GM12865 (cell line): ENCODE measurements at regions not wholly inside any gene's neighbourhood (a gene's known extent, or its start where the extent isn't known, plus 50 kb on each side); places are given as distances from the start of the nearest gene placed in this dataset.

Experiments used
- DNase-seq: peaks from one replicate; pipeline ENCODE4 v3.0.0; 2010; ENCODE audit warnings: low read depth
- H3K4me3 ChIP-seq: 2 replicates; pipeline ENCODE4 v1.5.1; 2011; ENCODE audit warnings: mild to moderate bottlenecking, low read depth, low read length, control low read depth
- TF ChIP-seq, protein P1 (sequence below): IDR thresholded peaks from 2 replicates; pipeline ENCODE4 v1.5.1; 2011; ENCODE audit warnings: low read length, control low read depth, low read depth, inconsistent platforms; ENCODE audit not compliant: insufficient read depth; ENCODE audit errors: missing control alignments

GRCh38 chr6:66740346-66740745 lies 1033.3 kb upstream of the EYS start:
- no peak for DNase-seq
- TF ChIP-seq, protein P1, sequence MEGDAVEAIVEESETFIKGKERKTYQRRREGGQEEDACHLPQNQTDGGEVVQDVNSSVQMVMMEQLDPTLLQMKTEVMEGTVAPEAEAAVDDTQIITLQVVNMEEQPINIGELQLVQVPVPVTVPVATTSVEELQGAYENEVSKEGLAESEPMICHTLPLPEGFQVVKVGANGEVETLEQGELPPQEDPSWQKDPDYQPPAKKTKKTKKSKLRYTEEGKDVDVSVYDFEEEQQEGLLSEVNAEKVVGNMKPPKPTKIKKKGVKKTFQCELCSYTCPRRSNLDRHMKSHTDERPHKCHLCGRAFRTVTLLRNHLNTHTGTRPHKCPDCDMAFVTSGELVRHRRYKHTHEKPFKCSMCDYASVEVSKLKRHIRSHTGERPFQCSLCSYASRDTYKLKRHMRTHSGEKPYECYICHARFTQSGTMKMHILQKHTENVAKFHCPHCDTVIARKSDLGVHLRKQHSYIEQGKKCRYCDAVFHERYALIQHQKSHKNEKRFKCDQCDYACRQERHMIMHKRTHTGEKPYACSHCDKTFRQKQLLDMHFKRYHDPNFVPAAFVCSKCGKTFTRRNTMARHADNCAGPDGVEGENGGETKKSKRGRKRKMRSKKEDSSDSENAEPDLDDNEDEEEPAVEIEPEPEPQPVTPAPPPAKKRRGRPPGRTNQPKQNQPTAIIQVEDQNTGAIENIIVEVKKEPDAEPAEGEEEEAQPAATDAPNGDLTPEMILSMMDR, result no peak
- H3K4me3 ChIP-seq, result no peak overlapping the region

DNA sequence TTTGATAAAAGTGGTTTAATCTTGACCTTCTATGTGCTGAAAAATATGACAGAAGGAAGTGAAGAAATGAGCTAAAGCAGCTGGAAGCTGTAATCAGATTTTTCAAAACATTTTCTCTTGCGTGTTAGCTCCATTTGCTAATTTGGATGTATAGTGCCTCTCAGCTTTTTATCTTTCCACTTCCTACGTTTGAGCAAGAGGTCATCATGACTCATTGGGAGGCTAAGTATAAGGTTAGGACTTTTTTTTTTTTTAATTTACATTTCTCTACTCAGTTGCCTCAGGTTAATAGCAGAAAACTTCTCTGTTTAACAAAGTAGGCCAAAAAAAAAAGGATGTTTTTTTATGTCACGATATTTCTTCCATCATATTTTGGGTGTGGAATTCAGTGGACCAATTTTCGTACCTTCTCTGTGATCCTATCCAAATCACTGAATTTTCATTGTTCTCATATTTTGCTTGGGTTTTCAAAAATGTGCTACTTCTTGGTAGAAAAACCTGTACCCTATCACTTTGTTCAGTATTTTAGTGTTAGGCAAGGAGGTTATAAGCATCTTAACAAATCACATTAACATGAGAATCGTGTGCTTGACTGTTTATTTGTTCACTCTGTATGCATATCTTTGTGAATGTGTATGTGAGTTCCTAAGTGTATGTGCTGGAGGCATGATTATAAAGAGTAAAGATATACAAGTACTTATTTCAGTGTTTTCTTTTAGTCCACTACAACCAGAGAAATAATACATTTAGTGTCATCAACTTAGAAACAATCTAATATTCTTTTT lies 1028.3 kb upstream of the EYS start:
- TF ChIP-seq, protein P1, result no peak
- no peak for DNase-seq
- no peak overlapping the region for H3K4me3 ChIP-seq

DNA sequence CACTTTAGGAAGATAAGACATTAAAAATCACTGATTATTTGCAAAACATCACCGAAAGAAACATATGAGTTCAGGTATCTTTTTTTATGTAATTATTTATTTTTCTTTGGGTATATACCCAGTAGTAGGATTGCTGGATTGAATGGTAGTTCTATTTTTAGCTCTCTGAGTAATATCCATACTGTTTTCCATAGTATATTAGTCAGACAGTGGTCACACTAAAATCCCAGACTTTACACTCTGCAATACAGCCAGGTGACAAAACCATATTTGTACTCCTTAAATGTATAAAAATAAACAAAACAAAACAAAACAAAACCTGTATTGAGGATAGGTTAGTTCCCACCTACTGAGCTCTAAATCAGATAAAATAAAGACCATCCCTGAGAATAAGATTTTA lies 1024.3 kb upstream of the EYS start:
- TF ChIP-seq, protein P1, result no peak
- DNase-seq, result no peak
- H3K4me3 ChIP-seq, result no peak overlapping the region

DNA sequence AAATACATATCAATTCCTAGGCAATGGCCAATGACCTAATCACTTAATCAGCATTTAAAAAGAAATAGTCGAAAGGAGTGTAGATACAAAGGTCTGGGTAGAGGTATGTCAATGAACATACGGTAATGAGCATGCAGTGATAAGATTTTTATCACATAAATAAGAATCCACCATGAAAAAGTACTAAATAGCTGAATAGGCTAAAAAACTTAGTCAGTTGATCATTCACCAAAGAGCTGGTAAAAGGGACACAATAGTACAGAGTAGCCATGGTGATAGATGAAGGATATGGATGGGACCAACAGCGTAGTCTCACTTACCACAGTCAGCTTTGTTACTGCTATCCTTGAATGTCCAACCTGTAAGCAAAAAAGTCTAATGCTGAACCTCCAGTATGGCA lies 1018.6 kb upstream of the EYS start:
- no peak for DNase-seq
- no peak overlapping the region for H3K4me3 ChIP-seq
- TF ChIP-seq, protein P1, result no peak

DNA sequence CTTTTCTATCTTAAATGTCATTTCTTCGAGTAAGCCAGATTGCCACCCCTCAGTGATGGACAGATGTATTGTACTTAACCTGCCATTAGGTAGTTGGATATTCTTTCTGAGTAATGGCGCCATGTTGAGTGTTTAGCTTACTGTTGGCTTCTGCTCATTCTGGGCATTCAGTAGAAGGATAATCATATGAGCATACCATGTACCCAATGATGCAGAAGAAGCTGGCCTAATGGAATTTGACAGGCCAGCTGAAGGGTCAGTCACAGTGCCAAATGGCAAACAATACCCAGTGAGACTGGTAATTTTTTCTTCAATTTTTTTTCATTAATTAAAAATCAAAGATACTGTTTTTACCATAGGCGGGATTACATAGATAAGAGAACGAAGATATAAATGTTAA lies 1010.8 kb upstream of the EYS start:
- TF ChIP-seq, protein P1, result no peak
- no peak for DNase-seq
- no peak overlapping the region for H3K4me3 ChIP-seq

GRCh38 chr6:66699385-66699784 lies 992.4 kb upstream of the EYS start:
- H3K4me3 ChIP-seq, result no peak overlapping the region
- DNase-seq, result no peak
- TF ChIP-seq, protein P1, result no peak

DNA sequence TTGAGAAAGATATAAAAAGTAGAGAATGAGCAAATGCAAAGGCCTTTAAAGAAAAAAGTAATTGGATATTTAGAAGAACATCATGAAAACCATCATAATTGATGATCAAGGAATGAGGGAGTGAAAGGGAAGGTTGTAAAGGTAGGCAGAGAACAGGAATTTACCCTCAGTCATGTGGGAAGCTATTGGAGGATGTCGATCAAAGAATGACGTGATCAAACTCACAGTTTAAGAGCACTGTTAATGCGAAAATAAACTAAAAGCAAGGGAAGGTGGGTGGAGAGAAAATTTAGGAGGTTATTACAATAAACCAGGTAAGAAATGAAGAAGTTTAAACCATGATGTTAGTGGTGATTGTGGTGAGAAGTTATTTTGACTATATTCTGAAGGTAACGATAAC lies 982.6 kb upstream of the EYS start:
- no peak overlapping the region for H3K4me3 ChIP-seq
- TF ChIP-seq, protein P1, result no peak
- no peak for DNase-seq
